SK-N-SH (cell line): ENCODE measurements at regions not wholly inside any gene's neighbourhood (a gene's known extent, or its start where the extent isn't known, plus 50 kb on each side); places are given as distances from the start of the nearest gene placed in this dataset.

Source experiments
- CTCF ChIA-PET: fragments of 300-600, 350-600 bp; formaldehyde crosslinking; extraction: SDS; loops from one replicate; lab custom pipeline; 2021; lab: Yijun Ruan, JAX
- POLR2A ChIA-PET: fragments of 350-600 bp; sonication (Branson Sonifier 250); formaldehyde crosslinking; extraction: SDS; loops from one replicate; lab custom pipeline; 2020; ENCODE audit warnings: antibody characterized with exemption, inconsistent platforms; lab: Yijun Ruan, JAX
- DNase-seq: peaks from one replicate; pipeline ENCODE4 v3.0.0; 2012
- H2AFZ ChIP-seq: fragments of 200-600 bp; sonication (generic); 2 replicates; pipeline ENCODE4 v1.8.1; 2016; ENCODE audit warnings: antibody characterized with exemption, mild to moderate bottlenecking, low read depth
- H3F3A ChIP-seq: fragments of 200-600 bp; sonication (generic); replicated peaks from 2 replicates; pipeline ENCODE3; 2016; ENCODE audit warnings: antibody characterized with exemption, mild to moderate bottlenecking; ENCODE audit not compliant: insufficient read depth
- H3K27ac ChIP-seq, 2 experiments: fragments of 200-500 bp in 1 of 2; fragments of 200-600 bp in 1 of 2; sonication (Bioruptor generic) in 1 of 2; sonication (generic), shearing (Covaris generic) in 1 of 2; 2 replicates each; pipeline versions ENCODE4 v1.5.1 to v1.6.1; 2014 to 2016; ENCODE audit warnings: low read depth in 2 of 2, inconsistent platforms in 1 of 2, low read length in 1 of 2, mild to moderate bottlenecking in 1 of 2, mixed read lengths in 1 of 2
- H3K27me3 ChIP-seq: fragments of 200-600 bp; sonication (generic), shearing (Covaris generic); 2 replicates; pipeline ENCODE4 v1.6.1; 2016; ENCODE audit warnings: mixed run types; ENCODE audit not compliant: insufficient read depth
- H3K36me3 ChIP-seq, 2 experiments: fragments of 200-500 bp in 1 of 2; fragments of 200-600 bp in 1 of 2; sonication (Bioruptor generic) in 1 of 2; sonication (generic) in 1 of 2; replicated peaks in 1 of 2; 2 replicates each; pipeline versions ENCODE3 to v1.5.1; 2014 to 2016; ENCODE audit warnings: low read length in 1 of 2, mild to moderate bottlenecking in 1 of 2; ENCODE audit not compliant: insufficient read depth in 2 of 2, control insufficient read depth in 1 of 2
- H3K4me1 ChIP-seq, 2 experiments: fragments of 200-500 bp in 1 of 2; fragments of 200-600 bp in 1 of 2; sonication (Bioruptor generic) in 1 of 2; sonication (generic), shearing (Covaris generic) in 1 of 2; 2 replicates each; pipeline versions ENCODE4 v1.5.1 to v1.6.1; 2014 to 2016; ENCODE audit warnings: low read depth in 1 of 2, low read length in 1 of 2, mixed run types in 1 of 2; ENCODE audit not compliant: insufficient read depth in 2 of 2, control insufficient read depth in 1 of 2
- H3K4me2 ChIP-seq: fragments of 200-600 bp; sonication (generic), shearing (Covaris generic); 2 replicates; pipeline ENCODE4 v1.6.1; 2017; ENCODE audit warnings: mixed run types
- H3K4me3 ChIP-seq, 2 experiments: fragments of 200-500 bp in 1 of 2; fragments of 200-600 bp in 1 of 2; sonication (Bioruptor generic) in 1 of 2; sonication (generic), shearing (Covaris generic) in 1 of 2; 2 replicates each; pipeline versions ENCODE4 v1.5.1 to v1.8.1; 2014 to 2016; ENCODE audit warnings: low read depth in 2 of 2, inconsistent platforms in 1 of 2, low read length in 1 of 2, mild to moderate bottlenecking in 1 of 2, mixed read lengths in 1 of 2, moderate library complexity in 1 of 2
- H3K79me2 ChIP-seq: fragments of 200-600 bp; sonication (generic); 2 replicates; pipeline ENCODE4 v1.8.1; 2017; ENCODE audit warnings: mild to moderate bottlenecking; ENCODE audit not compliant: insufficient read depth
- H3K9ac ChIP-seq: fragments of 200-600 bp; sonication (generic); 2 replicates; pipeline ENCODE4 v1.6.1; 2017; ENCODE audit warnings: mixed run types
- H3K9me2 ChIP-seq: fragments of 200-600 bp; sonication (generic); 2 replicates; pipeline ENCODE4 v1.6.1; 2017; ENCODE audit warnings: mixed run types
- H3K9me3 ChIP-seq: fragments of 200-600 bp; sonication (generic); 2 replicates; pipeline ENCODE4 v1.6.1; 2017; ENCODE audit warnings: mixed run types, mild to moderate bottlenecking, moderate library complexity
- H4K20me1 ChIP-seq: fragments of 200-600 bp; sonication (generic); 2 replicates; pipeline ENCODE4 v1.6.1; 2017; ENCODE audit warnings: mild to moderate bottlenecking, mixed run types; ENCODE audit not compliant: insufficient read depth
- CHD2 ChIP-seq: fragments of 150-350 bp; IDR thresholded peaks from 2 replicates; pipeline ENCODE4 v1.6.1; 2018; ENCODE audit warnings: low read length; ENCODE audit not compliant: partially characterized antibody
- EP300 ChIP-seq, 2 experiments: IDR thresholded peaks; 2 replicates each; pipeline versions ENCODE4 v1.4.0 to v1.6.1; 2012; ENCODE audit warnings: borderline replicate concordance in 1 of 2, low read depth in 1 of 2, low read length in 1 of 2
- EZH2phosphoT487 ChIP-seq: fragments of 200-600 bp; sonication (generic); IDR thresholded peaks from 2 replicates; pipeline ENCODE4 v1.6.1; 2017; ENCODE audit warnings: low read depth, mixed run types, mild to moderate bottlenecking, antibody characterized with exemption, moderate library complexity, borderline replicate concordance
- FOXM1 ChIP-seq: IDR thresholded peaks from 2 replicates; pipeline ENCODE4 v1.4.0; 2012; ENCODE audit warnings: low read depth, mild to moderate bottlenecking
- GABPA ChIP-seq: IDR thresholded peaks from 2 replicates; pipeline ENCODE4 v1.4.0; 2012; ENCODE audit warnings: low read depth, mild to moderate bottlenecking
- MXI1 ChIP-seq: IDR thresholded peaks from 2 replicates; pipeline ENCODE4 v1.6.1; 2012; ENCODE audit warnings: mild to moderate bottlenecking, low read depth, low read length, improper control_type of control experiment
- RAD21 ChIP-seq: IDR thresholded peaks from 2 replicates; pipeline ENCODE4 v1.6.1; 2012; ENCODE audit warnings: mild to moderate bottlenecking, low read length
- RCOR1 ChIP-seq: fragments of 150-350 bp; IDR thresholded peaks from 2 replicates; pipeline ENCODE4 v1.6.1; 2017; ENCODE audit warnings: antibody characterized with exemption, low read length
- RFX5 ChIP-seq: IDR thresholded peaks from 2 replicates; pipeline ENCODE4 v1.6.1; 2012; ENCODE audit warnings: mild to moderate bottlenecking, improper control_type of control experiment, low read length
- RXRA ChIP-seq: IDR thresholded peaks from 2 replicates; pipeline ENCODE4 v1.4.0; 2012; ENCODE audit warnings: low read depth, mild to moderate bottlenecking, borderline replicate concordance
- SIN3A ChIP-seq: IDR thresholded peaks from 2 replicates; pipeline ENCODE4 v1.6.1; 2012; ENCODE audit warnings: low read depth, mild to moderate bottlenecking, low read length, moderate library complexity, borderline replicate concordance
- WGBS: methylation state at CpG from one replicate; pipeline ENCODE4 v1.1.6; 2017; ENCODE audit warnings: low lambda C conversion rate; 5-methylcytosine and 5-hydroxymethylcytosine counted together
- TF ChIP-seq, protein P1 (sequence below): fragments of 200-600 bp; sonication (generic); IDR thresholded peaks from 2 replicates; pipeline ENCODE4 v1.6.1; 2017; ENCODE audit warnings: antibody characterized with exemption, mild to moderate bottlenecking, moderate library complexity
- TF ChIP-seq, protein P2 (sequence below): IDR thresholded peaks from 2 replicates; pipeline ENCODE4 v1.4.0; 2012; ENCODE audit warnings: low read depth
- TF ChIP-seq, protein P3 (sequence below): IDR thresholded peaks from 2 replicates; pipeline ENCODE4 v1.4.0; 2012; ENCODE audit warnings: low read depth, borderline replicate concordance
- TF ChIP-seq, protein P4 (sequence below): IDR thresholded peaks from 2 replicates; pipeline ENCODE4; 2012

DNA sequence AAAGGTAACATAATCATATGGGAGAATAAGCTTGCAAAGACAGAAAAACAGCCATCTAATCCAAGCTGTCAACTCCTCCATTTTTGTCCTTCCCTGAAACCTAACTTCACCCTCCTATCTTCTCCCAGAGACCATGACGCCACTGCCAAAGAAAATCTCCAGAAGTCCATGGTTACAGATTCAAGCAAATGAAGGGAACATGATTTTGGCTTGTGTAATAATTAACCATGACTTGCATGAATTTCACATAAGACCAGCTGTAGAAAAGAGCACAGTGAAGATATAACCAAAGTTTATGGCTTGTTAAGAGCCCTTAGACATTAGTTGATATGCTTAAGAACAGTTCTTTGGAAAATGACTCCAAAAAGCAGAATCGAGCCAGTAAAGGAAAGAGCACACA lies 342.1 kb upstream of the NRSN1 start:
- Histone ChIP-seq H3K79me2 (no peaks in the 10 kb centered on the region), H3K4me3 (no peak overlapping the region), H3F3A (no peaks in the 10 kb centered on the region), H3K4me2 (no peak overlapping the region), H3K9ac (no peak overlapping the region), H3K4me1 (no peaks in the 10 kb centered on the region), H2AFZ (no peak overlapping the region), H3K27ac (no peak overlapping the region), H4K20me1 (no peaks in the 10 kb centered on the region), H3K9me3 (no peaks in the 10 kb centered on the region; the same call in 1 of the 2 replicates), H3K27me3 (no peaks in the 10 kb centered on the region), H3K36me3 (no peaks in the 10 kb centered on the region), H3K9me2 (no peaks in the 10 kb centered on the region)
- WGBS = 35% methylated on average over 2 of the region's 2 CpGs
- TF ChIP-seq EZH2phosphoT487 = no peak
- no peak for TF ChIP-seq GABPA
- TF ChIP-seq RXRA = no peak
- TF ChIP-seq RAD21 = no peak
- DNase-seq = no peak
- POLR2A ChIA-PET = no interaction called here
- CTCF ChIA-PET = no interaction called here

DNA sequence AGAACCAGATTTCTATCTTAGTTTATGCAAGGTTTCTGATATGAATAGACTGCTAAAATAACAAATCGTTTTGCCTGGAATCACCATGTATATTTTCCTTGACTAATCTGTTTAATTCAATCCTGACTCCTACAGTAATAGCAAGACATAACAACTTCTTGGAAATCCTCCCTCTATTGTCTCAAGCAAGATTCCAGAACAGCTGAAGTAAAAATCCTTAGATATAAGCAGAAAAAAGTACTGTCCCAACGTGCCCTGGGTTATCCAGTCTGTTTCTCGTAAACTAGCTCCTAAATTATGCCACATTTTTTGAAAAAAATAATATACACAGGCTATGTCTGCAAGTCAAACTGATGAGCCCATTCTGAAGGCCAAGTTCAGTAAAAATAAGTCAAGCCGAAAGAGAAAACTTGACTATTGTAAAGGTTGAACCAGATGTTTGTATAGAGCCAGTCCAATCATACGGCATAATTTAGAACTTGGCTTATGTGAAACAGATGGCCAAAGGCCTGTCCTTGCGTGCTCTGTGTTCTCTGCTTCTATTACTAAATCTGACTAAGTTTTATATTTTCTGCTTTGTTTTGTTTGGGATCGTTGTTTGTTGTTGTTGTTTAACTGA lies 341.6 kb upstream of the NRSN1 start:
- Histone ChIP-seq H3K4me3 (no peak overlapping the region), H3K9me3 (no peaks in the 10 kb centered on the region; the same call in 1 of the 2 replicates), H3K27me3 (no peaks in the 10 kb centered on the region), H3F3A (no peaks in the 10 kb centered on the region), H2AFZ (no peak overlapping the region), H3K4me2 (no peak overlapping the region), H3K79me2 (no peaks in the 10 kb centered on the region), H3K36me3 (no peaks in the 10 kb centered on the region), H3K4me1 (no peaks in the 10 kb centered on the region), H3K9ac (no peak overlapping the region), H4K20me1 (no peaks in the 10 kb centered on the region), H3K27ac (no peak overlapping the region), H3K9me2 (no peaks in the 10 kb centered on the region)
- ChIA-PET POLR2A (no interaction called here), CTCF (no interaction called here)
- WGBS = 17% methylated on average over 7 of the region's 7 CpGs
- no peak for DNase-seq
- TF ChIP-seq, protein P1, sequence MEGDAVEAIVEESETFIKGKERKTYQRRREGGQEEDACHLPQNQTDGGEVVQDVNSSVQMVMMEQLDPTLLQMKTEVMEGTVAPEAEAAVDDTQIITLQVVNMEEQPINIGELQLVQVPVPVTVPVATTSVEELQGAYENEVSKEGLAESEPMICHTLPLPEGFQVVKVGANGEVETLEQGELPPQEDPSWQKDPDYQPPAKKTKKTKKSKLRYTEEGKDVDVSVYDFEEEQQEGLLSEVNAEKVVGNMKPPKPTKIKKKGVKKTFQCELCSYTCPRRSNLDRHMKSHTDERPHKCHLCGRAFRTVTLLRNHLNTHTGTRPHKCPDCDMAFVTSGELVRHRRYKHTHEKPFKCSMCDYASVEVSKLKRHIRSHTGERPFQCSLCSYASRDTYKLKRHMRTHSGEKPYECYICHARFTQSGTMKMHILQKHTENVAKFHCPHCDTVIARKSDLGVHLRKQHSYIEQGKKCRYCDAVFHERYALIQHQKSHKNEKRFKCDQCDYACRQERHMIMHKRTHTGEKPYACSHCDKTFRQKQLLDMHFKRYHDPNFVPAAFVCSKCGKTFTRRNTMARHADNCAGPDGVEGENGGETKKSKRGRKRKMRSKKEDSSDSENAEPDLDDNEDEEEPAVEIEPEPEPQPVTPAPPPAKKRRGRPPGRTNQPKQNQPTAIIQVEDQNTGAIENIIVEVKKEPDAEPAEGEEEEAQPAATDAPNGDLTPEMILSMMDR = no peak
- TF ChIP-seq EP300 (IDR thresholded peaks at IDR 0.05; ENCODE audit: borderline replicate concordance in 1 of 2, low read depth in 1 of 2, low read length in 1 of 2) (no peak), CHD2 (no peak), RCOR1 (no peak), FOXM1 (no peak), RFX5 (no peak), SIN3A (no peak), GABPA (no peak), MXI1 (no peak)
- TF ChIP-seq, protein P2, sequence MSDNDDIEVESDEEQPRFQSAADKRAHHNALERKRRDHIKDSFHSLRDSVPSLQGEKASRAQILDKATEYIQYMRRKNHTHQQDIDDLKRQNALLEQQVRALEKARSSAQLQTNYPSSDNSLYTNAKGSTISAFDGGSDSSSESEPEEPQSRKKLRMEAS = no peak
- TF ChIP-seq, protein P3, sequence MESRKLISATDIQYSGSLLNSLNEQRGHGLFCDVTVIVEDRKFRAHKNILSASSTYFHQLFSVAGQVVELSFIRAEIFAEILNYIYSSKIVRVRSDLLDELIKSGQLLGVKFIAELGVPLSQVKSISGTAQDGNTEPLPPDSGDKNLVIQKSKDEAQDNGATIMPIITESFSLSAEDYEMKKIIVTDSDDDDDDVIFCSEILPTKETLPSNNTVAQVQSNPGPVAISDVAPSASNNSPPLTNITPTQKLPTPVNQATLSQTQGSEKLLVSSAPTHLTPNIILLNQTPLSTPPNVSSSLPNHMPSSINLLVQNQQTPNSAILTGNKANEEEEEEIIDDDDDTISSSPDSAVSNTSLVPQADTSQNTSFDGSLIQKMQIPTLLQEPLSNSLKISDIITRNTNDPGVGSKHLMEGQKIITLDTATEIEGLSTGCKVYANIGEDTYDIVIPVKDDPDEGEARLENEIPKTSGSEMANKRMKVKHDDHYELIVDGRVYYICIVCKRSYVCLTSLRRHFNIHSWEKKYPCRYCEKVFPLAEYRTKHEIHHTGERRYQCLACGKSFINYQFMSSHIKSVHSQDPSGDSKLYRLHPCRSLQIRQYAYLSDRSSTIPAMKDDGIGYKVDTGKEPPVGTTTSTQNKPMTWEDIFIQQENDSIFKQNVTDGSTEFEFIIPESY = no peak
- TF ChIP-seq, protein P4, sequence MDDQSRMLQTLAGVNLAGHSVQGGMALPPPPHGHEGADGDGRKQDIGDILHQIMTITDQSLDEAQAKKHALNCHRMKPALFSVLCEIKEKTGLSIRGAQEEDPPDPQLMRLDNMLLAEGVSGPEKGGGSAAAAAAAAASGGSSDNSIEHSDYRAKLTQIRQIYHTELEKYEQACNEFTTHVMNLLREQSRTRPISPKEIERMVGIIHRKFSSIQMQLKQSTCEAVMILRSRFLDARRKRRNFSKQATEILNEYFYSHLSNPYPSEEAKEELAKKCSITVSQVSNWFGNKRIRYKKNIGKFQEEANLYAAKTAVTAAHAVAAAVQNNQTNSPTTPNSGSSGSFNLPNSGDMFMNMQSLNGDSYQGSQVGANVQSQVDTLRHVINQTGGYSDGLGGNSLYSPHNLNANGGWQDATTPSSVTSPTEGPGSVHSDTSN = no peak
